ENCODE measurements at regions not wholly inside any gene's neighbourhood (a gene's known extent, or its start where the extent isn't known, plus 50 kb on each side); places are given as distances from the start of the nearest gene placed in this dataset.

DNA sequence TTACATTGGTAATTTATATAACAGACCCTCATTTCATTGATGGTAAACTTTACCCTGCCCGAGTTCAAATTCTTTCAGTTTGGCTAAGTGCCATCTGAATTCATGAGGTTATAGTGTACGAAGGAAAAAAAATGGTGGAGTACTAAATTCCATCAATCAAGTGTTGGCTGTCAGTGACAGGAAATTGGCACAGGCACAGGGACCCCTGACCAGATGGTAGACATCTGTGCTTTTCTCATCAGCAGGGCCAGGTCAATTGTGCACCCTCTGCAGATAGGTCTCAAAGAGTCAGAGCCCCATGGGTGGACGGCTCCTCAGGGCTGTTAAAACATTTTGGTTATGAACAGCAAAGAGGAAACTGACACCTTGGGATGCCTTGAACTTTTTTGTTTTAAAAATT lies 439.2 kb downstream of the SETBP1 start:
- DNase-seq, result no peak

- no peak for DNase-seq
Observed at GRCh38 chr18:45121146-45121545, 440.5 kb downstream of the SETBP1 start.

- DNase-seq, result no peak
Observed at GRCh38 chr18:45122506-45122905, 441.8 kb downstream of the SETBP1 start.

DNA sequence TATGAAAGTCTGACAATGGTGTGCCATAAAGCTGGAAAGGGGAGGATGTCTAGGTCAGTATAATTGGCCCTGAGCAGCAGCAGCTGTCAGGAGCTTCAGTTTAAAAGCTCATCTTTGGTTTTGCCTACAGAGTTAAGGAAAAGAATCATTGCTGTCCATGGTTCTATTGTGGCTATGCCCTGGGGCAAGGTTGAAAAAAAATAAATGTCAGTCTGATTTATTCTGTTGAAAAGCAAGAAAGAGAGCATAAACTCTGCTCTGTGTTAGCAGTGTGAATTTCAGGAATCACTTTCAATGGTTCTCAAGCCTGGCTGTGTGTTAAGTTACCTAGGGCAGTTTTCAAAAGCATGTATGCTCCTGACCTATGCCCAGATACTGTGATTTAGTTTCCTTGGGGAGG lies 446.7 kb downstream of the SETBP1 start:
- no peak for DNase-seq

DNA sequence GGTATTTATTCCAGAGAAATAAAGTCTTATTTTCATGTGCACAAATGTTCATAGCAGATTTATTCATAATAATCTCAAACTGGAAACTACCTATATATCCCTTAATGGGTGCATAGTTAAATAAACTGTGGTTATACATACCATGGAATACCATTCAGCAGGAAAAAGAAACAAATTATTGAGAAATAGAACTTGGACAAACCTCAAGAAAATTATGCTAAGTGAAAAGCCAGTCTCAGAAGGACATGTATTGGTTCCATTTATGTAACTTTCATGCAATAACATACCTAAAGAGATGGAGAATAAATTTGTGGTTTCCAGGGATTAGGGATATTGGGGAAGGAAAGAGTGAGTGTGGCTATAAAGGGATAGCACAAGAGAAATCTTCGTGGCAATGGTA lies 452.6 kb downstream of the SETBP1 start:
- DNase-seq, result no peak

GRCh38 chr18:45136381-45137086 lies 455.8 kb downstream of the SETBP1 start:
- no peak for DNase-seq

- no peak for DNase-seq
Observed at GRCh38 chr18:45137087-45137419, 456.4 kb downstream of the SETBP1 start.

DNA sequence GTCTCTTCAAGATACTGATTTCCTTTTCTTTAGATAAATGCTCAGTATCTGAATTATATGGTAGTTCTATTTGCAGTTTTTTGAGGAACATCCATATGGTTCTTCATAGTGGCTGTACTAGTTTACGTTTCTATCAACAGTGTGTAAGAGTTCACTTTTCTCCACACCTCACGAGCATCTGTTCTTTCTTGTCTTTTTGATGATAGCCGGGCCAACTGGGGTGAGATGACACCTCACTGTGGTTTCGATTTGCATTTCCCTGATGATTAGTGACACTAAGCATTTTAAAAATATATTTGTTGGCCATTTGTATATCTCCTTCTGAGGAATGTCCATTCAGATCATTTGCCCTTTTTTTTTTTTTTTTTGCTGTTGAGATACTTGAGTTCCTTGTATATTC lies 458.8 kb downstream of the SETBP1 start:
- no peak for DNase-seq

DNA sequence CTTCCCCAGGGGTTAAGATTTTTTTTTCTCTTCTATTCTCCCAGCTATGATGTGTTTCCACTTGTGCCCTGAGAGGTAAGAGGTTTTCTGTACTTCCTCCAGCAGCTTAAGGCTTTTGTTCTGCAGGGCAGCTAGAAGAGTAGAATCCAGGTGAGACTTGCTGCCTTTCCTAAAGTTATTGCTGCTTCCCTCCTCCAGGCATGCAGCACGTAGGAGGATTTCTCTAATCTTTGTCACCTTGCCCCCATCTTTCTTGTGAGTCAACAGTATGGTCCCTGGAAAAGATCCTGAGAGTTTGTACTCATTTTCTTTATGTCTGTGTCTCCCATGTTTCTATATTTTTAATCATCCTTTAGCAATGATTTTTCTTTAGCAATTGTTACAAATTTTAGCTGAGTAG lies 462.2 kb downstream of the SETBP1 start:
- no peak for DNase-seq

- DNase-seq, result no peak
Observed at GRCh38 chr18:45149712-45150111, 465.6 kb upstream of the SLC14A2 start.

DNA sequence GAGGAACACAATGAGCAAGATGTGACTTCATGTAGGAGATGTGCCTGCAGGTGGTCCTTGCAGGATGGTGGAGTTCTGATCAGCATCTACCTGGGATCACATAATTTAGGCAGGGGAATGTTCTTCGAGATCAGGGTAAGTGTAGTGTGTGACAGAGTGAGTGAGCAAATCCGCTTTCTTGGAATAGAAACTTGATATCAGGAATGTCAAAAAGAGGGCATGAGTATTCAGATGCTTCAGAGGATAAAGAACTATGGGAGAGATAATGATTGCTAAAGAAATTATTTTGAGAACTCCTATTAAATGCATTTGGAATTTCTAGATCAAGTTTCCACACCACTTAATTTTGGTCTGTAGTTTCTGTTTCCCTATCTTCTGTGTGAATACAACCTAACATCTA lies 463.6 kb upstream of the SLC14A2 start:
- no peak for DNase-seq

DNA sequence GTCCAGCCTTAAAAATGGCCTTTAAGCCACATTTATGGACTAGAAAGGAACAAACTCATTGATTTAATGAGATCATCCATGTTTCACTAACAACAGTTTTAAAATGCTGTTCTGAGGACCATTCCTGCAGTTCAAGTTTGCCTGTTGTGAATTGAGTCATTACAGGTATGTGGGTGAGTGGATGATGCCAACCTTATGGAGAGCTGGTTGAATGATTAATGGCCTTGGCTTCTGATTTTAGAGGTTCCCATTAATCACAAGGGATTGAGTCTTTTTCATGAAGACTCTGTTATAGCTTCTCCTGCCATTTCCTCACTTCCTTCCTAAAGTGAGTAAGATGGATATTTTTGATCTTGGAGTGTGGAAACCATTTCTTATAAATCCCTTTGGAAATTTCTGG lies 459.8 kb upstream of the SLC14A2 start:
- DNase-seq, result no peak

GRCh38 chr18:45156946-45157345 lies 458.3 kb upstream of the SLC14A2 start:
- DNase-seq, result no peak

- no peak for DNase-seq
Observed at GRCh38 chr18:45157576-45157975, 457.7 kb upstream of the SLC14A2 start.

GRCh38 chr18:45161850-45162249 lies 453.4 kb upstream of the SLC14A2 start:
- DNase-seq, result no peak

DNA sequence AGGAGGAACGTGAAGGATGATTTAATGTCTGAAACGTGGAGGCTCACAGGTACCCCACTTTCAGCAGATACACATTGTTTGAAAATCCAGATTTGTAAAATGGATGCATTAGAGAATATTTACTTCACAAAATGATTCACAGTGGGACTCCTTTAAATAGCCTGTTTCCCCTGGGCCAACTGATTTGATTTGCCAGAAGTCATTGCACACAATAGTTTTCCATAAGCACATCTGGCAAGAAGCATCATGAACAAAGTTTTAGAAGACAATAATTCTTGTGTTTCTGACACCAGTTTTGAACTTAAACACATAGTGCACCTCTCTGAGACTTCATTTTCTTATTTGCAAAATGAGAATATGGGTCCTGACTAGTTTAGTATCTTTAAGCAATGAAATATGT lies 451.4 kb upstream of the SLC14A2 start:
- no peak for DNase-seq

DNA sequence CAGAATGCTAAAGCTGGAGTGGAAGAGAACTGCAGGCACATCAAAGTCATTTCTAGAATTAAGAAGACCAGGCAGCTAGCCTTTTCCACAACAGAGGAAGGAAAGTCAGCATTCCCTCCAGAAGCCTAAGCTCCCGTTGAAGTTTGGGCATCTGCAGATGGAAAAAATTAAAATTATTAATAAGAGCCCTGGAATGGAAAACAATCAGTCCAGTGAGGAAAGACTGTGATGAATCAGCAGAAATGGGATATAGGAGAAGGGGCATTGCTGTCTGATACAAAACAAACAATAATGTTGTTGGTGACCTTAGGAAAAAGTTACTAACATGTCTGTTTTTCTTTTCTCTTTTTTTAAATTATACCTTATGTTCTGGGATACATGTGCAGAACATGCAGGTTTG lies 450.7 kb upstream of the SLC14A2 start:
- no peak for DNase-seq

- no peak for DNase-seq
Observed at GRCh38 chr18:45165176-45165713, 450.0 kb upstream of the SLC14A2 start.

- DNase-seq, result no peak
Observed at GRCh38 chr18:45165871-45166270, 449.4 kb upstream of the SLC14A2 start.

GRCh38 chr18:45166341-45166835 lies 448.9 kb upstream of the SLC14A2 start:
- DNase-seq, result no peak

GRCh38 chr18:45166836-45167551 lies 448.3 kb upstream of the SLC14A2 start:
- DNase-seq, result no peak

DNA sequence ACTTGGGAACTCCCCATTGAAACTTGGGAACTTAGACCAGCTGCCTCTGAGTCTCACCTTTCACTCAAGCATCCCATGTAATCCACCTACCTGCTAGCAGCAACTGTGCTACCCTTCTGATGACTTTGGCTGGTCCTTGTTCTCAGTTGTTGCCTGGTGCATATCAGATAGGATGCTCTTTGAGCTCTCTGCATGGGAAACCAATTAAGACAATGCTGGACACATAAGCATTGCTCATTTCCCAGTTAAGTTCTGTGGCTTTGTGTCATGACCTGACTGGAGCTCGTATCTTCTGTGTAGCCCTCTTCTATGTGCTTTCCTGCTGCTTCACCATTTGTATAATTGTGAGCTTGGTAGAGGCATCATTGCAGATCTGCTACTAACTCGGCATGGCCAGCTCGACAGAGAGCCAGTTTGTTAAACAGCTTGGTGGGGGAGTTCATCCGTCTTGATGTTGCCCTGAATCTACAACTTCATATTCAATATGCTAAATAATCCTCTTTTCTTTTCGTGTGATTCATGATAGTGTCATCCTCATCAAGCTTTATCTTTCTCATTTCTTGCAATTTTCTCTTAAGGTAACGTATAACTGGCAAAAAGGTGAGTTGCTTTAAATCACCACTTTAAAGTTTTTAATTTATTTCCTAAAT lies 447.5 kb upstream of the SLC14A2 start:
- no peak for DNase-seq

- DNase-seq, result no peak
Observed at GRCh38 chr18:45168866-45169600, 446.2 kb upstream of the SLC14A2 start.

Data from CD4-positive, alpha-beta T cell treated with Interleukin-4 for 4 hours (primary cell).